Mucosa of rectum (tissue), 2 donors: ENCODE measurements at regions not wholly inside any gene's neighbourhood (a gene's known extent, or its start where the extent isn't known, plus 50 kb on each side); places are given as distances from the start of the nearest gene placed in this dataset.

Experiments
- H3K27ac ChIP-seq, 2 donors: one replicate each; pipeline ENCODE4 v1.7.0; 2013; ENCODE audit warnings: inconsistent platforms in 2 of 2, low read depth in 2 of 2, low read length in 2 of 2
- H3K27me3 ChIP-seq, 2 donors: one replicate each; pipeline ENCODE4 v1.7.0; 2013; ENCODE audit warnings: low read length in 2 of 2; ENCODE audit not compliant: control insufficient read depth in 2 of 2, insufficient read depth in 2 of 2
- H3K36me3 ChIP-seq, 2 donors: one replicate each; pipeline ENCODE4 v1.7.0; 2013; ENCODE audit warnings: low read length in 2 of 2; ENCODE audit not compliant: control insufficient read depth in 2 of 2, insufficient read depth in 2 of 2
- H3K4me1 ChIP-seq, 2 donors: one replicate each; pipeline ENCODE4 v1.7.0; 2013; ENCODE audit warnings: low read length in 2 of 2, mild to moderate bottlenecking in 1 of 2; ENCODE audit not compliant: control insufficient read depth in 2 of 2, insufficient read depth in 2 of 2
- H3K4me3 ChIP-seq, 2 donors: one replicate each; pipeline ENCODE4 v1.7.0; 2013; ENCODE audit warnings: low read length in 2 of 2
- H3K9ac ChIP-seq, 2 donors: one replicate each; pipeline ENCODE4 v1.7.0; 2013; ENCODE audit warnings: low read length in 2 of 2, low read depth in 1 of 2, mild to moderate bottlenecking in 1 of 2
- H3K9me3 ChIP-seq, 2 donors: one replicate each; pipeline ENCODE4 v1.7.0; 2013; ENCODE audit warnings: low read length in 2 of 2; ENCODE audit not compliant: control insufficient read depth in 2 of 2
- donor health status: healthy.
- donor health status: Normal muscosa, but diverticular disease.

DNA sequence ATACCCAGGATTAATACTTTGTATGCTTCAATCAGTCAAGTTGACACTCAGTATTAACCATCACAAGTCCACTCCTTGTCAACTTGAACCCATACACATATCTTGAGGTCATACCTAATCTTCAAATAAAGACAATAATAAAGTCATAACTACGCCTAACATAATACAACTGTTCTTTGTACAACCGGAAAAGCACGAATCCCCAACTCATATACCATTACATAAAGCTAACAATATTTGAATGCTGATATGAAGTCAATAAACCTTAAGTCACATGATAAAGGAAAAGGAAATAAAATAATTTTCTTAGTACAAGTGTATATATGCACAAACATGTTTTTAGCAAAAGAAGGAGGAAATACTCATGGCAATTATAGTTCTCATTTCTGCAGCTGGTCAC, 770.6 kb upstream of the GYPC start:
- Histone ChIP-seq H3K4me1 (no peaks in the 10 kb centered on the region), H3K4me3 (no peak overlapping the region), H3K36me3 (no peaks in the 10 kb centered on the region), H3K9ac (no peak overlapping the region), H3K9me3 (peaks cover 0 to 2% of the 10 kb centered on the region in 2 donors), H3K27ac (no peak overlapping the region), H3K27me3 (no peaks in the 10 kb centered on the region)

DNA sequence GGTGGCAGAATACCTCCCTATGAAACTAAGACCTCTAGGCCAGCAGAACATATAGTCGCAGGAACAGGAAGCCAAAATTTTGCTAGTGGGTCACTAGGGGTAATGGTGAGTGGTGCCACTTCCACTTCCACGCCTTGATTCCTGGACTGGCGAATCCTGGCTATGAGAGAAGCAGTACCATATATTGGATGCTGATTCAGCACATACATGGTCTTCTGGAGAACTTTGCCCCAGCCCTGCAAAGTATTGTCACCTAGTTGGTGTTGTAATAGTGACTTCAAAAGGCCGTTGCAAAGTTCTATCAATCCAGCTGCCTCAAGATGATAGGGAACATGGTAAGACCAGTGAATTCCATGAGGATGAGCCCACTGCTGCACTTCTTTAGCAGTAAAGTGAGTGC, 769.8 kb upstream of the GYPC start:
- H3K4me3 ChIP-seq: no peak overlapping the region
- H3K4me1 ChIP-seq: no peaks in the 10 kb centered on the region
- no peaks in the 10 kb centered on the region for H3K27me3 ChIP-seq
- H3K9me3 ChIP-seq: peaks cover 0 to 2% of the 10 kb centered on the region in 2 donors
- H3K9ac ChIP-seq: no peak overlapping the region
- no peak overlapping the region for H3K27ac ChIP-seq
- H3K36me3 ChIP-seq: no peaks in the 10 kb centered on the region

DNA sequence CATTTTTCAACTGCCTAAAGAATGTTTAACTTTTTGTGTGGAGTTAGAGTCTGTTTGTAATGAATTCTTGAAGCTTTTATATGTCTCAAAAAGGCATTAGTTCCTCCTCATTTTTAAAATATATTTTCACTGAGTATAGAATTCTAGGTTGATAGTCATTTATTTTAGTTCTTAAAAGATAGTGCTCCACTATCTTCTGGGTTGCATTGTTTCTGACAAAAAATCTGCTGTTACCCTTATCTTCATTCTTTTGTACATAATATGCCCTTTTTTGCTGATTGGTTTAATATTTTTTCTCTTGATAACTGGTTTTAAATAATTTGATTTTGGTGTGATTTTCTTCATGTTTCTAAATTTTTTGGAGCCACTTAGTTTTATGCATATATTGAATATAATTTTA, 754.7 kb upstream of the GYPC start:
- H3K9me3 ChIP-seq: peaks cover 0 to 3% of the 10 kb centered on the region in 2 donors
- no peaks in the 10 kb centered on the region for H3K27me3 ChIP-seq
- H3K4me3 ChIP-seq: no peak overlapping the region
- no peaks in the 10 kb centered on the region for H3K4me1 ChIP-seq
- no peak overlapping the region for H3K9ac ChIP-seq
- no peak overlapping the region for H3K27ac ChIP-seq
- H3K36me3 ChIP-seq: no peaks in the 10 kb centered on the region

DNA sequence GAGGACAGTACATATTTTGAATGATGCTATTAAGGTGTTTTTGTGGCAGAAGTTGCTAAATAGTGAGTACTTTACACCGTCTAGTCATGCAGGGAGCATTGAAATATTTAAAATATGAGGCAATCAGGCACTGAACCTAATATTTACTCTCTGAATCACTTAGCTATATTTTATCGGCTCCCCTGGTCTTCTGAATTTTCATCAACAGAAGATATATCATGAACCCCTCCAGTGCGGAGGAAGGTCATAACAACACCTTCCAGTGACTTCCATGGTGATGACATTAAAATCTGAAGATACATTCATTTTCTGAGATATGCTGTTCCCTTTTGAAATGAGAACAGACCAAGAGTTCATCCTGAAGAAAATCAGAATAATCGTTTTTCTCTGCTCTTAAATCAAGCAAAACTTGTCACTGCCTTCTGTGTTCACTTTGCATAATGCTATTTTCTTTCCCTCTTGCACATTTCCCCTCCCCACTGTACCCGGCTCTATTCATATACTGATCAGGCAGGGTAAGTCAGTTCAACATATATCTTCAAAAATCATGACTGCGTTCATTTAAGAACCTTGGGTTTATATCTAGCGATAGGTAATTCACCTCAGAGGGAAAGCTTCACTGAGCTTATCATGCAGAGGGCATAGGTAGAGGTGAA, 729.9 kb upstream of the GYPC start:
- no peaks in the 10 kb centered on the region for H3K27me3 ChIP-seq
- H3K4me1 ChIP-seq: no peaks in the 10 kb centered on the region
- H3K9ac ChIP-seq: no peak overlapping the region

DNA sequence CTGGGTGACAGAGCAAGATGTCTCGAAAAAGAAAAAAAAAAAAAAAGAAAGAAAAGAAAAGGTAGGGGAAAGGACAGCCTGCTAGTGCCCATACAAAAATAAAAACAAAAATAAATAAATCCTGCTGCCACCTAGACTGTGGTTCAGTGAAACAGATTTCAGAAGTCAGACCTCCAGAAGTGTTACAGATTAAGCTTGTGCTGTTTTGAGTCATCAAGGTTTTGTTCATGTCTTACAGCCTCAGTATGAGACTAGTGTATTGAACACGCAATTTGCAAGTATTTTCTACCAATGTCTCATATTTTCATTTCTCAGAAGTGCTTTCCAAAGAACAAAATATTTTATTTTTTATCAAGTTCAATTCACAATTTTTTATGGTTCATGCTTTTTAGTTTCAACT, 720.4 kb upstream of the GYPC start:
- Histone ChIP-seq H3K4me1 (no peaks in the 10 kb centered on the region), H3K9me3 (peaks cover 0 to 3% of the 10 kb centered on the region in 2 donors), H3K36me3 (no peaks in the 10 kb centered on the region)

More for the DNA sequence above, 729.9 kb upstream of the GYPC start:
- Histone ChIP-seq H3K27ac (no peak overlapping the region), H3K36me3 (no peaks in the 10 kb centered on the region), H3K4me3 (no peak overlapping the region), H3K9me3 (no peaks in the 10 kb centered on the region)

DNA sequence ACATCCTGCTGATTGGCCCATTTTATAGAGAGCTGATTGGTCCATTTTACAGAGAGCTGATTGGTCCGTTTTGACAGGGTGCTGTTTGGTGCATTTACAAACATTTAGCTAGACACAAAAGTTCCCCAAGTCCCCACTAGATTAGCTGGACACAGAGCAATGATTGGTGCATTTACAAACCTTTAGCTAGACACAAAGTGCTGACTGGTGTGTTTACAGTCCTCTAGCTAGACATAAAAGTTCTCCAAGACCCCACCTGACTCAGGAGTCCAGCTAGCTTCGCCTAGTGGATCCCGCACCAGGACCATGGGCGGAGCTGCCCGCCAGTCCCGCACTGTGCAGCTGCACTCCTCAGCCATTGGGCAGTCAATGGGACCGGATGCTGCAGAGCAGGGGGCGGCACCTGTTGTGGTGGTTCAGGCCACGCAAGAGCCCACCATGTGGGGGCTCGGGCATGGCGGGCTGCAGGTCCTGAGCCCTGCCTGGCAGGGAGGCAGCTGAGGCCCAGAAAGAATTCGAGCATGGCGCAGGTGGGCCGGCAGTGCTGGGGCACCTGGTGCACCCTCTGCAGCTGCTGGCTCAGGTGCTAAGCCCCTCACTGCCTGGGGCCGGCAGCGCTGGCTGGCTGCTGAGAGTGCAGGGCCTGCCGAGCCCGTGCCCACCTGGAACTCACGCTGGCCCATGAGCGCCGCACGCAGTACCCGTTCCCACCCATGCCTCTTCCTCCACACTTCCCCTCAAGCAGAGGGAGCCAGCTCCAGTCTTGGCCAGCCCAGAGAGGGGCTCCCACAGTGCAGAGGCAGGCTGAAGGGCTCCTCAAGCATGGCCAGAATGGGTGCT, 713.2 kb upstream of the GYPC start:
- Histone ChIP-seq H3K27me3 (no peaks in the 10 kb centered on the region), H3K4me1 (no peaks in the 10 kb centered on the region), H3K36me3 (no peaks in the 10 kb centered on the region), H3K9ac (no peak overlapping the region), H3K9me3 (peaks cover 0 to 2% of the 10 kb centered on the region in 2 donors), H3K27ac (no peak overlapping the region), H3K4me3 (no peak overlapping the region)

More for the DNA sequence above, 720.4 kb upstream of the GYPC start:
- Histone ChIP-seq H3K27ac (no peak overlapping the region), H3K4me3 (no peak overlapping the region), H3K27me3 (no peaks in the 10 kb centered on the region), H3K9ac (no peak overlapping the region)

DNA sequence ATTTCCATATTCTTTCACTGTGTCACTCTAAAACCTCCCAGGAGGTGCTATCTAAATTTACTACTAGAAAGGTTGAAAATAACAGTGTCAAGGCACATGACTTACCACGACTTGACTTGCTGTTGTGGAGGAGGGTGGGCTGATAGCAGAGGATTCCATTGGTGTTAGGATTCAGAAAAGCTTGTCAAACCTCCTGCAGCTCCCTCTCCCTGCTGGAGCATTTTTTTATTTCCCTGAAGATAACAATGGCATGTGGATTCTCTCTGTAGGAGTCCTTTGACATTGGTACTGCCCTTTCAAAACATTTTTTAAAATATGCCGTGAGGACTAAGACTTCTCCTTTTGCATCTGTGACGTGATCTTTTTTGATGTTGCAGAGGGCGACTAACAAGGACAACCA, 696.9 kb upstream of the GYPC start:
- H3K27me3 ChIP-seq: no peaks in the 10 kb centered on the region
- H3K27ac ChIP-seq: no peak overlapping the region
- no peaks in the 10 kb centered on the region for H3K4me1 ChIP-seq
- no peaks in the 10 kb centered on the region for H3K36me3 ChIP-seq
- no peaks in the 10 kb centered on the region for H3K9me3 ChIP-seq
- no peak overlapping the region for H3K9ac ChIP-seq
- no peak overlapping the region for H3K4me3 ChIP-seq

DNA sequence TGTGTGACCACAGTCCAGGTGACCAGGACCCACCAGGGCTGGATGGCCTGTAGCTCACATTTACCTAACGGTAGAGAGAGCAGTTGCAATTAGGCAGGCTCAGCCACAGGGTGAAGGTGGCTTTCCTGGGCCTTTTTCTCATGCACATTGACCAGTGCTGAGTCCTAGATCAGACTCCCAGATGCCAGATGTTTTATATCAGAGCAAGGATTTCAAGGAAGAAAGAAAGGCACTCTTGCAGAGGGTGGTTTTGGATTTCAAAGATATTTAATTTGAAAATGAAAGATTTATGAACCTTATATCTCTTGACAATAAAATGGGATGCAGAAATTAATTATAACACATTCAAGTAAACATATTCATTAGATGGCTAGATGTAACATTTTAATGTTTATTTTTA, 694.2 kb upstream of the GYPC start:
- no peaks in the 10 kb centered on the region for H3K4me1 ChIP-seq
- H3K27me3 ChIP-seq: no peaks in the 10 kb centered on the region
- no peak overlapping the region for H3K27ac ChIP-seq
- H3K4me3 ChIP-seq: no peak overlapping the region
- H3K36me3 ChIP-seq: no peaks in the 10 kb centered on the region
- no peak overlapping the region for H3K9ac ChIP-seq
- no peaks in the 10 kb centered on the region for H3K9me3 ChIP-seq

DNA sequence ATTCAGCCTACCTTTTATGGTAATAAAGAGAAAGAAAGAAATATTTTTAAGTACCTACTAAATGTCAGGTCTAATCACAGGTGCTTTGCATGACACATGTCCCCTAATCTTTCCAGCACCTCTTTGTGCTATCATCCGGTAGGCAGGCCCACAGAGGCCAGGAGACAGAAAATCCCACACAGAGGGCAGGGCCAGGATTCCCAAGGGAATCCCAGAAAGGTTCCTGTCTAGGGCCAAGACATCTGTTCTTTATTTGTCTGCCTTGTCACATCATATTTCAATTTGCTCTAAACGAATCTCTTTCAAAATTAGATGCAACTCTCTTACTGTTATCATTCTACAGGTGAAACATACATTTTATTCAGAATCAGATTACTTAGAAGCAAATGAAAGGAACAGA, 676.1 kb upstream of the GYPC start:
- no peak overlapping the region for H3K27ac ChIP-seq
- no peaks in the 10 kb centered on the region for H3K4me1 ChIP-seq
- no peaks in the 10 kb centered on the region for H3K9me3 ChIP-seq
- no peak overlapping the region for H3K9ac ChIP-seq
- no peaks in the 10 kb centered on the region for H3K27me3 ChIP-seq
- H3K36me3 ChIP-seq: no peaks in the 10 kb centered on the region
- no peak overlapping the region for H3K4me3 ChIP-seq

DNA sequence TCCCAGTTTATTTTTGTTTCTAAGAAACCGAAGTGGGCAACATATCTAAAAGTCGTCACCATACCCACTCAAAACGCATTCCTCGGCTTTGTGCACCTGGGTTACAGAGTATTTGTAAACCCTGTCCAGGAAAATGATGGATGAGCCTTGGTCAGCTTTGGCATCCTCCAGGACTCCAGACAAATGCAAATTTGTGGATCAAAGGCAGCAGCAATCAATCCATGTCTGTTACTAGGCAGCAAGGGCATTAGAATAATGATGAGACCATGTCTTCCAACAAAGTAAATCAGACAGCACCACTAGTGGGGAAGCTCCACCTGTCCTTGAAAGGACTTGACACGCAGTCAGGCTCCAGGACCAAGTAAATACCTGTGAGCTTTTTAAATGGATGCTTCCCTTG, 672.6 kb upstream of the GYPC start:
- Histone ChIP-seq H3K4me1 (no peaks in the 10 kb centered on the region), H3K9me3 (no peaks in the 10 kb centered on the region), H3K9ac (no peak overlapping the region), H3K27ac (no peak overlapping the region), H3K4me3 (no peak overlapping the region), H3K36me3 (no peaks in the 10 kb centered on the region), H3K27me3 (no peaks in the 10 kb centered on the region)
